NCI-H1694 (cell line): ENCODE measurements at regions not wholly inside any gene's neighbourhood (a gene's known extent, or its start where the extent isn't known, plus 50 kb on each side); places are given as distances from the start of the nearest gene placed in this dataset.
"Not testable (repeated sequence)": the region's sequence is repeated elsewhere in the genome, so short reads cannot be mapped to it uniquely, and the experiment has no call there.

Experiments
- DNase-seq: peaks from one replicate; lab custom pipeline; 2025; lab: John Stamatoyannopoulos, UW

DNA sequence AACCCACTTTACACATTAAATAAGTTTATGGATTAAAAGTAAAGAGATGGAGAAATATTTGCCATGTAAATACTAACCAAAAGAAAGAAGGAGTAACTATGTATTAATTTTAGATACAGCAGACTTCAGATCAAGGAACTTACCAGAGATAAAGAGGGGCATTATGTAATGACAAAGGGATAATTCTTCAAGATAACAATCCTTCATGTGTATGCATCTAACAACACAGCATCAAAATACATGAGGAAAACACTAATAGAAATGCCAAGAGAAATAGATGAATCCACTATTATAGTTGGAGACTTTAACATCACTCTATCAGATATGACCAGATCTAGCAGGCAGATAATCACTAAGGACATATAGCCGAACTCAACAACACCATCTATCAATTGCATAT is 149.8 kb upstream of the ANKRD55 start:
- DNase-seq = no peak

- no peak for DNase-seq
These were observed 144.4 kb upstream of the ANKRD55 start for GRCh38 chr5:56377573-56377972.

GRCh38 chr5:56376128-56376527 is 143.0 kb upstream of the ANKRD55 start:
- no peak for DNase-seq

DNA sequence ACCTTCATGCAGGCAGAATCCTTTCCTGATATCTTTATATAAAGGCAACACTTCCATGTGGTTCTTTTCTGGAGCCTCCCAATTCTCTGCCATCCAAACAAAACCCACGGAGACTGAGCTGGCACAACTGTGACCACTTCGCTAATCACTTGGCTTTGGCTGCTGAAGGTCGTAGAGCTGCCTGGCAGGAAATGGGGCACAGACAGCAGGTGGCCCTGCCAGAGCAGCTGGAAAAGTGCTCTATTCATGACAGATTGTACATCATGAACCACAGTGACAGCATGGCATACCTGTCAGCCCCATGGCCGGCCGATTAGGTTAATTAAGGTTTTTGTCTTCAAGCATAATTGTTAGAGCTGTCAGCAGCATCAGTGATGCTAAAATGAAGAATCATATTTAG is 141.9 kb upstream of the ANKRD55 start:
- peak; percentile 47 for DNase-seq

GRCh38 chr5:56372491-56372890 is 139.4 kb upstream of the ANKRD55 start:
- not testable (repeated sequence) for DNase-seq

DNA sequence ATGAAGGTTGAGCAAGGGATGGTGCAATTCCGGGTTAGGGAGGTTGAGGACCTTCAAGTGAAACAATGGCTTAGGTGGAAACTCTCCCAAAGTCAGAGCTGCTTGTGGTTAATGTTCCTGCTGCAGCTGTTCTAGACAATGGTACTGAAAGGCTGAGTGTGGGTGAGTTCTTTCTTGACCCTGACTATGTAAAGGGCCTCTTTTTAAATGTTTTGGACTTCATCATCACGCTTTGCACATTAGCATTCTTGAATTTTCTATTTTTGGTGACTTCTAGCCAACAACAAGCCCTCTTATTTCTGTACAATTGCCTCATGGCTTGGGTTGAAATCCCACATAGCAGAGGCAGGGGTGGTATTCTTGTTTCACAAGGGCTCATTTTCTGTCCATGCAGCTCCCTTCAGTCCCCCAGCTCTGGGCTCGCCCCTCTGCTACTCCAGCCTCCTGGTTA is 136.3 kb upstream of the ANKRD55 start:
- no peak for DNase-seq

GRCh38 chr5:56367748-56368147 is 134.6 kb upstream of the ANKRD55 start:
- no peak for DNase-seq

DNA sequence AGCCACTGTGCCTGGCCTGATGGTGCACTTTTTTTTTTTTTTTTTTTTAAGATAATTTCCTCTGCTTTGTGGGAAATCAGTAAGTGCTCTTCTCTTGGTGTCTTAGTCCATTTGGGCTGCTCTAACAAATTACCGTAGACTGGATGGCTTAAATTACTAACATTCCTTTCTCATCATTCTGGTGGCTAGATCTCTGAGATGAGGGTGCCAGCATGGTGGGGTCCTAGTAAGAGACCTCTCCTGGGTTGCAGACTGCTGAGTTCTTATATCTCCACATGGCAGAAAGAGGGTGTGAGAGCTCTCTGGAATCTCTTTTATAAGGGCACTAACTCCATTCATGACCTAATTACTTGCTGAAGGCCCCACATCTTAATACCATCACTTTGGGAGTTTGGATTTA is 133.9 kb upstream of the ANKRD55 start:
- DNase-seq = no peak

DNA sequence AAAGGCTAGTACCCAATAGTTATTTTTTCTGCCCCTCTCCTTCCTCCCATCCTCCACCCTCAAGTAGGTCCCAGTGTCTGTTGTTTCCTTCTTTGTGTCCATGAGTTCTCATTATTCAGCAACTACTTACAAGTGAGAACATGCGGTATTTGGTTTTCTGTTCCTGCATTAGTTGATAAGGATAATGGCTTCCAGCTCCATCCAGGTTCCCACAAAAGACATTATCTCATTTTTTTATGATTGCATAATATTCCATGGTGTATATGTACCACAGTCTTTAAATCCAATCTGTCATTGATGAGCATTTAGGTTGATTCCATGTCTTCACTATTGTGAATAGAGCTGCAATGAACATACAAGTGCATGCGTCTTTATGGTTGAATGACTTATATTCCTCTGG is 128.3 kb upstream of the ANKRD55 start:
- DNase-seq = no peak

- DNase-seq = no peak
These were observed 127.7 kb upstream of the ANKRD55 start for GRCh38 chr5:56360816-56361215.

- DNase-seq = no peak
These were observed 126.9 kb upstream of the ANKRD55 start for GRCh38 chr5:56359809-56360685.

- no peak for DNase-seq
These were observed 125.9 kb upstream of the ANKRD55 start for GRCh38 chr5:56358703-56359681.

- DNase-seq = no peak
These were observed 124.9 kb upstream of the ANKRD55 start for GRCh38 chr5:56358046-56358445.

GRCh38 chr5:56357426-56357825 is 124.3 kb upstream of the ANKRD55 start:
- no peak for DNase-seq

DNA sequence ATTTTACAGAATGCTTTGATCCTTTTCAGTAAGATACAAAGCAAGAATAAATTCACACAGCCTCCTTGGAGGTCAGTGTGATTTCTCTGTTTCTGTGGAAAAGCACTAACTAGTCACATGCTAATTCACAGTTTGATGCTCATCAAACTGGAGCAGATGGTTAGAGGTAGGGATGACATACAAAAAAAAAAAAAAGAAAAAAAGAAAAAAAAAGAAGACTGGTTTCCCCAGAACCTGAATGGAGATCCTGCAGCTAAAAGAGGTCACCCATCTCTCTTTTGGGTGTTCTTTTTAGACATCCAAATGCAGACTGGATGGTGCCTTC is 123.7 kb upstream of the ANKRD55 start:
- DNase-seq = no peak

GRCh38 chr5:56356121-56356835 is 123.1 kb upstream of the ANKRD55 start:
- DNase-seq = no peak

GRCh38 chr5:56354836-56355235 is 121.7 kb upstream of the ANKRD55 start:
- DNase-seq = no peak

- DNase-seq = no peak
These were observed 119.9 kb upstream of the ANKRD55 start for GRCh38 chr5:56352808-56353590.

DNA sequence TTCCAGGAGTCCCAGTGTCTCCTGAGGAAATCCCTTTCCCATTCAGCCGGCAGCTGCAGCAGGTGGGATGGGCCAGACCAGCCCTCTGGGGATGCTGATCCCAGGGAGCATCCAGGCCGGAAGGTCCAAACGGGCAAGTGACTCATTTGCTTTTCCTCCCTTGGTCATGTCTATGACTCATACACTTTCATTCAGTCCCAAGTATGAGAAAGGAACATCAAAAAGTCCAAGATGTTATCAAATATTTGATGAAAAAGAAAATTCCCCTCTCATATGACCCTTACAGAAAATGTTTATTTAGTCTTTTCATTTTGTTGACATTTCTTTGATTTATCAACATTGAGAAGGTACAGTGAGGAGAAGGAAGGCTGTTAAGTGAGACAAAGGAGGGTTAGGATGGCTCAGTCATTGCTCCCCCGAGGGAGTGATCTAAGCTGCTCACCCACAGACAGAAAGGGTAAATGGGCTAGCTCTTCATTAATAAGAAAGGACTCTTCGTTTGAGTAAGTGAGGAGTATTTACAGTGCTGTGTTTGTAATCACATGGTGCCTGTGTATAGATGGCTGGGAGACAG is 117.6 kb upstream of the ANKRD55 start:
- DNase-seq = no peak

- no peak for DNase-seq
These were observed 117.0 kb upstream of the ANKRD55 start for GRCh38 chr5:56350011-56350596.

DNA sequence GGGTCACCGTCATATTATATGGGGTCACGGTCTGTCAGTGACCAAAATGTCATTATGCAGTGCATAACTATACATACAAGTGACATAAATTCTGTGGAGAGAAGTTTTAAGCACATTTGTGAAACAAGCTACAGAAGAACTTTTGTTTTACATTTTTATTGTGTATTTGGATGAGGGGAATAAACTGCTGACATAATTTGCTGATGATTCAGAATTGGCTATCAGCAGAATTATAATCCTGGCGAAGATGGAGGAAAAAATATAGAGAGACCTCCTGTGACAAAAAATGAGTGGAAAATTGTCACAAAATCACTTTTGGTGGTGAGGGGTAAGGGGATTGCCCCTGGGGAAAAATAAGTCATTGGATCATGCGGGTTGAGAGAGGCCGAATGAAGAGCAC is 116.3 kb upstream of the ANKRD55 start:
- DNase-seq = no peak
